Parathyroid adenoma (tissue), 2 donors: ENCODE measurements at regions not wholly inside any gene's neighbourhood (a gene's known extent, or its start where the extent isn't known, plus 50 kb on each side); places are given as distances from the start of the nearest gene placed in this dataset.

Source experiments
- H2AFZ ChIP-seq: fragments of 300-600 bp; sonication (generic); one replicate; pipeline ENCODE4 v1.7.0; 2017; ENCODE audit warnings: antibody characterized with exemption, mild to moderate bottlenecking
- H3K27ac ChIP-seq: fragments of 300-600 bp; sonication (generic); one replicate; pipeline ENCODE4 v1.7.0; 2017
- H3K27me3 ChIP-seq: fragments of 300-600 bp; sonication (generic); one replicate; pipeline ENCODE4 v1.7.0; 2017; ENCODE audit warnings: low read length; ENCODE audit not compliant: control insufficient read depth, insufficient read depth
- H3K36me3 ChIP-seq: fragments of 300-600 bp; sonication (generic); one replicate; pipeline ENCODE4 v1.7.0; 2017; ENCODE audit warnings: low read length; ENCODE audit not compliant: control insufficient read depth, insufficient read depth
- H3K4me1 ChIP-seq: fragments of 300-600 bp; sonication (generic); one replicate; pipeline ENCODE4 v1.7.0; 2017; ENCODE audit warnings: control low read depth
- H3K4me2 ChIP-seq: fragments of 300-600 bp; sonication (generic); one replicate; pipeline ENCODE4 v1.7.0; 2017; ENCODE audit warnings: low read length
- H3K4me3 ChIP-seq: fragments of 300-600 bp; sonication (generic); one replicate; pipeline ENCODE4 v1.7.0; 2017; ENCODE audit warnings: low read depth, low read length
- H3K79me2 ChIP-seq: fragments of 300-600 bp; sonication (generic); one replicate; pipeline ENCODE4 v1.7.0; 2017; ENCODE audit warnings: control low read depth
- H3K9ac ChIP-seq: fragments of 300-600 bp; sonication (generic); one replicate; pipeline ENCODE4 v1.7.0; 2017; ENCODE audit warnings: mild to moderate bottlenecking
- H3K9me3 ChIP-seq: fragments of 300-600 bp; sonication (generic); one replicate; pipeline ENCODE4 v1.7.0; 2017; ENCODE audit warnings: low read length; ENCODE audit not compliant: control insufficient read depth
- TF ChIP-seq, protein P1 (sequence below): fragments of 300-600 bp; sonication (generic); IDR thresholded peaks from one replicate; pipeline ENCODE4 v1.7.0; 2017; ENCODE audit warnings: antibody characterized with exemption, mild to moderate bottlenecking
- donor health status: primary hyperparathyroidism.

DNA sequence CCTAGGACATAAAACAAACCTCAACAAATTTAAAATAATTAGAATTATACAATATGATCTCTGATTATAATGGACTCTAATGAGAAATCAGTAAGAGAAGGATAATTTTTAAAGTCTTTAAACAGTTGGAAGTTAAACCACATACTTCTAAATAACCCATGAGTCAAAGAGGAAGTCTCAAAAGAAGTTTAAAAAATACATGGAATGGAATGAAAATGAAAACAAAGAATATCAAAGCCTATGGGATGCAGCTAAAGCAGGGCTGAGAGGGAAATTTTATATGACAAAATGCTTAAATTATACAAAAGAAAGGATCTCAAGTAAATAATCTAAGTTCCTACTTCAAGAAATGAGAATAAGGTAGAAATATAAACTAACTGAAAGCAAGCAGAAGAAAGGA, 460.5 kb downstream of the RPS24 start:
- Histone ChIP-seq H3K27ac (no peak overlapping the region), H3K4me1 (no peaks in the 10 kb centered on the region), H2AFZ (no peak overlapping the region), H3K4me2 (no peak overlapping the region), H3K36me3 (no peaks in the 10 kb centered on the region), H3K79me2 (no peaks in the 10 kb centered on the region), H3K9ac (no peak overlapping the region), H3K4me3 (no peak overlapping the region), H3K27me3 (no peaks in the 10 kb centered on the region), H3K9me3 (no peaks in the 10 kb centered on the region)
- TF ChIP-seq, protein P1, sequence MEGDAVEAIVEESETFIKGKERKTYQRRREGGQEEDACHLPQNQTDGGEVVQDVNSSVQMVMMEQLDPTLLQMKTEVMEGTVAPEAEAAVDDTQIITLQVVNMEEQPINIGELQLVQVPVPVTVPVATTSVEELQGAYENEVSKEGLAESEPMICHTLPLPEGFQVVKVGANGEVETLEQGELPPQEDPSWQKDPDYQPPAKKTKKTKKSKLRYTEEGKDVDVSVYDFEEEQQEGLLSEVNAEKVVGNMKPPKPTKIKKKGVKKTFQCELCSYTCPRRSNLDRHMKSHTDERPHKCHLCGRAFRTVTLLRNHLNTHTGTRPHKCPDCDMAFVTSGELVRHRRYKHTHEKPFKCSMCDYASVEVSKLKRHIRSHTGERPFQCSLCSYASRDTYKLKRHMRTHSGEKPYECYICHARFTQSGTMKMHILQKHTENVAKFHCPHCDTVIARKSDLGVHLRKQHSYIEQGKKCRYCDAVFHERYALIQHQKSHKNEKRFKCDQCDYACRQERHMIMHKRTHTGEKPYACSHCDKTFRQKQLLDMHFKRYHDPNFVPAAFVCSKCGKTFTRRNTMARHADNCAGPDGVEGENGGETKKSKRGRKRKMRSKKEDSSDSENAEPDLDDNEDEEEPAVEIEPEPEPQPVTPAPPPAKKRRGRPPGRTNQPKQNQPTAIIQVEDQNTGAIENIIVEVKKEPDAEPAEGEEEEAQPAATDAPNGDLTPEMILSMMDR, result no peak

DNA sequence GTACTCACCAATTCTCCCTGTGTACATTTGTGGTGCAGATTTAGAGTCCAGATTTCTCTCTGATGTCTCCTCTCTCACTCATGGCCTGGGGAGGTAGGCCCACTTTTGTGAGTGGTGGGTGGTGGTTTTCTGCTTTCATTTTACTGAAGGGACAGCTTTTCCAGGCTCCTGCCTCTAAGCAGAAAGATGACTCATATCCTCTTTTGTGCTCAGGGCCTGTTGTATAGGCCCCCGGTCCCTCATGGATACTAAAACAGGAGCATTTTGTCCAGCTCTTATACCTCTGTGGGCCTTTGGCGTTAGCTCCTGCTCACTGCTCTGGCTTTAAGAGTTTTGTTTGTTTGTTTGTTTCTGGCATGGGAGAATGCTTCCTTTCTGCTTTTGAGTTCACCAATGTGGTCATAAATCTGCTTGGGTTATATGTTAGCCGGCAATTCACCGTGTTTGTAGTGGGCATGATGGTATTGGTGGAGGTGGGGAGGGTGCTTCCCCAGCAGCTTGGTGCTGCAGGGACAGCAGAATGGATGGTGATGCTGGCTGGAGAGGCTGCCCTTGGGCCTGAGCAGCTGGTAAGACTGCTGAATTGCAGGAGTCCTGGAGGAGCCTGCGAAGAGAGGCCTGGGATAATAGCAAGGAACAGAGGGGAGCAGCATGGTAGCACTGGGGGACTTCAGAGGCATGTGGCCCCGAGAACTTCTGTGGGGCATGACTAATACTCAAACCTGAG, 468.7 kb downstream of the RPS24 start:
- no peak overlapping the region for H3K4me3 ChIP-seq
- H3K4me2 ChIP-seq, result no peak overlapping the region
- no peak overlapping the region for H3K9ac ChIP-seq
- H3K4me1 ChIP-seq, result no peaks in the 10 kb centered on the region
- no peak overlapping the region for H2AFZ ChIP-seq
- H3K36me3 ChIP-seq, result no peaks in the 10 kb centered on the region
- TF ChIP-seq, protein P1, result no peak
- H3K79me2 ChIP-seq, result no peaks in the 10 kb centered on the region
- no peak overlapping the region for H3K27ac ChIP-seq
- no peaks in the 10 kb centered on the region for H3K9me3 ChIP-seq
- H3K27me3 ChIP-seq, result no peaks in the 10 kb centered on the region

DNA sequence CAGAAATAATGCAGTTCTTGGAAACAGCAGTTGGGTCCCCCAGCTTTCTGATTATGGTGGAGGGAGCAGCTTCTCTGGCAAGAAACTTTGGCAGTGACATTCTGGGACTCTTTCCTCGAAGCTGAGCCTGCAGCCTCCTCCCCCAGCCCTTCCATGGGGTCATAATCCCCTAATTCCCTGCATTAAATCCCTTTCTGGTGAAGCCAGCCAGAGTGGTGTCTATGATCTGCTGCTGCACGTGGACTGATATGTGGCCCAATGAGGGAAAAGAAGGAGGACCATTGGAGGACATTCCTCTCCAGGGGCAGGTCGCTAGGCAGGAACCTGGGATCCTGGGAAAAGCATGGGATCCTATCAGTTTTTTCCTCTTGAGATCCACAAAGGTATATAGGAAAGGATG, 470.5 kb downstream of the RPS24 start:
- Histone ChIP-seq H3K36me3 (no peaks in the 10 kb centered on the region), H3K9ac (no peak overlapping the region)
- TF ChIP-seq, protein P1, result no peak

DNA sequence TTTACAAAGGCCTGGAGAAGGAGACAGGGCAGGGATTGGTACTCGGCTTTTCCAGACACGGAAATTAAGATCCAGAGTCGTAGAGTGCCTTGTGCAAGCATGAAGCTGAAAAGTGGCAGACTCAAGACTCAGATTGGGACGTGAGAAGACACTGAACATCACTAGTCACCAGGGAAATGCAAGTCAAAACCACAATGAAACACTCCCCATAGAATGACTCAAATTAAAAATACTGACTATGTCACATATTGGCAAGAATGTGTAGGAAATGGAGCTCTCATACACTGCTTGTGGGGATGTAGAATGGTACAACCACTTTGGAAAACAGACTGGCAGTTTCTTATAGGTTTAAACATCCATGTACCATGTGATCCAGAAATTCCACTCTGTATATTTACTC, 472.0 kb downstream of the RPS24 start:
- H3K9me3 ChIP-seq, result no peaks in the 10 kb centered on the region
- no peaks in the 10 kb centered on the region for H3K27me3 ChIP-seq
- H3K79me2 ChIP-seq, result no peaks in the 10 kb centered on the region
- H2AFZ ChIP-seq, result no peak overlapping the region
- H3K4me2 ChIP-seq, result no peak overlapping the region
- no peak overlapping the region for H3K4me3 ChIP-seq
- H3K36me3 ChIP-seq, result no peaks in the 10 kb centered on the region
- no peaks in the 10 kb centered on the region for H3K4me1 ChIP-seq
- H3K27ac ChIP-seq, result no peak overlapping the region
- H3K9ac ChIP-seq, result no peak overlapping the region
- TF ChIP-seq, protein P1, result no peak

More for the DNA sequence above, 470.5 kb downstream of the RPS24 start:
- Histone ChIP-seq H3K4me3 (no peak overlapping the region), H2AFZ (no peak overlapping the region), H3K79me2 (no peaks in the 10 kb centered on the region), H3K27me3 (no peaks in the 10 kb centered on the region), H3K4me2 (no peak overlapping the region), H3K9me3 (no peaks in the 10 kb centered on the region), H3K27ac (no peak overlapping the region), H3K4me1 (no peaks in the 10 kb centered on the region)

DNA sequence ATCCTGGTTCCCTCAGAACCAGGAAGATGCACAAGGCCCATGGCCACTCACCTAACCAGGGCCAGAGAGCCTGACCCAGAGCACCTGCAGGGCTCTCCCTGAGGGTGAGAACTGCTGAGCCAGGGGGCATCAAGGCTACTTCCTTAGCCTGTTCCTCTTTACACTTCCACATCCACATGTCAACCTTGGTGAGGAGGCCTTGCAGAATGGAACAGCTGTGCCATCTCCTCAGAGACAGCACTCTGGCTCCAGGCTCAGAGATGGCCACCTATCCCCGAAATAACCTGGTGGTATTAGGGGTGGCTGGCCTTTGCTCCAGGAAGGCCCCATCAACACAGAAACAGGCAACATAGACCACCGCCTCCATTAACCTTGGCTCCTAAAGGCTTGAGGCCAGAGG, 473.0 kb downstream of the RPS24 start:
- no peak overlapping the region for H3K27ac ChIP-seq
- H3K4me1 ChIP-seq, result no peaks in the 10 kb centered on the region
- H2AFZ ChIP-seq, result no peak overlapping the region
- H3K9me3 ChIP-seq, result no peaks in the 10 kb centered on the region
- TF ChIP-seq, protein P1, result no peak
- H3K36me3 ChIP-seq, result no peaks in the 10 kb centered on the region
- H3K9ac ChIP-seq, result no peak overlapping the region
- H3K4me3 ChIP-seq, result no peak overlapping the region
- no peak overlapping the region for H3K4me2 ChIP-seq
- no peaks in the 10 kb centered on the region for H3K27me3 ChIP-seq
- H3K79me2 ChIP-seq, result no peaks in the 10 kb centered on the region
